B cell (primary cell): ENCODE measurements at regions not wholly inside any gene's neighbourhood (a gene's known extent, or its start where the extent isn't known, plus 50 kb on each side); places are given as distances from the start of the nearest gene placed in this dataset.

ENCODE experiments used
- EZH2 ChIP-seq: IDR thresholded peaks from 2 replicates; pipeline ENCODE4 v1.6.1; 2012; ENCODE audit warnings: borderline replicate concordance, low read depth, mild to moderate bottlenecking, moderate library complexity, low read length; ENCODE audit not compliant: insufficient read depth, poor library complexity, severe bottlenecking
- TF ChIP-seq, protein P1 (sequence below): fragments of 200-600 bp; IDR thresholded peaks from one replicate; pipeline ENCODE4 v1.8.0; 2022; ENCODE audit warnings: antibody characterized with exemption, mild to moderate bottlenecking

DNA sequence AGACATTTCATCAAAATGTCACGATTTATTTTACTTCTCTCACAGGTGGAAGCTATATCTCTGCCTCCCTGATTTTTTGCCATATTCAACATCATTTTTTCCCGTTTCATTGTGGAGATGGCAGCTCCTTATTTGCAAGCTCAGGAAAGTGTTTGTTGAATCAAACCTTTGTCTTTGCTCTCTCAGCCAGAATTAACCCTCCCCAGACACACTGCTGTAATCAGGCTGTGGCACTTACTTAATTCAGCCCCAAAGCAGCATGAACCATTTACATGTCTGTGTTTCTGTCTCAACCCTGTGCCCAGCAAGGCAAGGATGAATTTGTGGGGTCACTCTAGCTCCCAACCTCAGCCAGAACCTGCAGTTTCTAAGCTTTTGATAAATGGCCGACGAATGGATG is 397.2 kb downstream of the TCERG1L start:
- TF ChIP-seq, protein P1, sequence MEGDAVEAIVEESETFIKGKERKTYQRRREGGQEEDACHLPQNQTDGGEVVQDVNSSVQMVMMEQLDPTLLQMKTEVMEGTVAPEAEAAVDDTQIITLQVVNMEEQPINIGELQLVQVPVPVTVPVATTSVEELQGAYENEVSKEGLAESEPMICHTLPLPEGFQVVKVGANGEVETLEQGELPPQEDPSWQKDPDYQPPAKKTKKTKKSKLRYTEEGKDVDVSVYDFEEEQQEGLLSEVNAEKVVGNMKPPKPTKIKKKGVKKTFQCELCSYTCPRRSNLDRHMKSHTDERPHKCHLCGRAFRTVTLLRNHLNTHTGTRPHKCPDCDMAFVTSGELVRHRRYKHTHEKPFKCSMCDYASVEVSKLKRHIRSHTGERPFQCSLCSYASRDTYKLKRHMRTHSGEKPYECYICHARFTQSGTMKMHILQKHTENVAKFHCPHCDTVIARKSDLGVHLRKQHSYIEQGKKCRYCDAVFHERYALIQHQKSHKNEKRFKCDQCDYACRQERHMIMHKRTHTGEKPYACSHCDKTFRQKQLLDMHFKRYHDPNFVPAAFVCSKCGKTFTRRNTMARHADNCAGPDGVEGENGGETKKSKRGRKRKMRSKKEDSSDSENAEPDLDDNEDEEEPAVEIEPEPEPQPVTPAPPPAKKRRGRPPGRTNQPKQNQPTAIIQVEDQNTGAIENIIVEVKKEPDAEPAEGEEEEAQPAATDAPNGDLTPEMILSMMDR = no peak
- no peak for TF ChIP-seq EZH2
